Esophagus muscularis mucosa (tissue), 4 donors: ENCODE measurements at regions not wholly inside any gene's neighbourhood (a gene's known extent, or its start where the extent isn't known, plus 50 kb on each side); places are given as distances from the start of the nearest gene placed in this dataset.

Experiments
- DNase-seq: peaks from one replicate; pipeline ENCODE4 v3.0.0-alpha.2; 2017; ENCODE audit errors: extremely low spot score
- H3K27ac ChIP-seq, 4 donors: fragments of 200-600 bp; sonication (generic); replicated peaks in 1 of 4; 1 replicate in 3 of 4; 2 replicates in 1 of 4; pipeline ENCODE4 v1.5.1; 2016 to 2019; ENCODE audit warnings: mild to moderate bottlenecking in 1 of 4
- H3K27me3 ChIP-seq, 4 donors: fragments of 200-600 bp; sonication (generic); one replicate each; pipeline versions ENCODE4 v1.5.1 to v1.6.0; 2016 to 2019
- H3K36me3 ChIP-seq, 4 donors: fragments of 200-600 bp; sonication (generic); one replicate each; pipeline ENCODE4 v1.5.1; 2016 to 2019
- H3K4me1 ChIP-seq, 4 donors: fragments of 200-600 bp; sonication (generic); one replicate each; pipeline ENCODE4 v1.5.1; 2016 to 2019
- H3K4me3 ChIP-seq, 4 donors: fragments of 200-600 bp; sonication (generic); 1 replicate in 2 of 4; 2 replicates in 2 of 4; pipeline ENCODE4 v1.5.1; 2016 to 2019; ENCODE audit warnings: mild to moderate bottlenecking in 4 of 4, moderate library complexity in 1 of 4
- H3K9me3 ChIP-seq, 4 donors: fragments of 200-600 bp; sonication (generic); 1 replicate in 3 of 4; 2 replicates in 1 of 4; pipeline ENCODE4 v1.5.1; 2016 to 2019
- EP300 ChIP-seq: sonication (generic); formaldehyde crosslinking; IDR thresholded peaks from one replicate; pipeline ENCODE4 v1.6.1; 2017; ENCODE audit warnings: antibody characterized with exemption
- POLR2A ChIP-seq: fragments of 450-650 bp; IDR thresholded peaks from one replicate; pipeline ENCODE4 v1.6.1; 2017; ENCODE audit warnings: antibody characterized with exemption, moderate library complexity, mild to moderate bottlenecking, low read depth
- POLR2AphosphoS5 ChIP-seq, 2 donors: sonication (generic); formaldehyde crosslinking; IDR thresholded peaks; one replicate each; pipeline ENCODE4 v1.6.1; 2017; ENCODE audit warnings: antibody characterized with exemption in 2 of 2
- WGBS: methylation state at CpG from one replicate; pipeline ENCODE4 v1.1.5; 2018; 5-methylcytosine and 5-hydroxymethylcytosine counted together
- intact Hi-C: fragments of 100-400 bp; cut with DNase I; formaldehyde crosslinking; loops from one replicate; pipeline ENCODE4 v1.15.1; 2023
- TF ChIP-seq, protein P1 (sequence below), 3 experiments: fragments of 200-600 bp in 2 of 3; fragments of 450-650 bp in 1 of 3; sonication (generic) in 2 of 3; IDR thresholded peaks; one replicate each; pipeline ENCODE4 v1.5.1; 2017 to 2019; ENCODE audit warnings: antibody characterized with exemption in 3 of 3, mild to moderate bottlenecking in 2 of 3, moderate library complexity in 1 of 3

DNA sequence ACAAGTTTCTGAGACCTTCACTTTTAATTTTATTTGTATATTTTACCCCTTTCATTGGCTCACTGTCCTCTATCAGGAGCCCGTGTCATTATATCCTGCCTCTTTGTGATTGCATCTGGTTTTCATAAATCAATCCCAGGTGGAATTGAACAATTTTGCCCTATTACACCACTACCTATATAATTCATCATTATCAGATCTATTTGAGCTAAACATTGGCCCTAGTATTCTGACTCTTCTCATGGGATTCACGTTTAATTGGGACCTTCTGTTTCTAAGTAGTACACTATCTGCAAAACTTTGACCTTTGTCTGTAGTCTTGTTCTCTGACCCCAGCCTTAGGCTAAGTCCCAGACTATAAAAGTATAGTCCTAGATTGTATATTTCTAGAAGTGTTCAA is 114.1 kb downstream of the FAT4 start:
- Histone ChIP-seq H3K27ac (no peak overlapping the region), H3K27me3 (no peaks in the 10 kb centered on the region), H3K4me1 (no peaks in the 10 kb centered on the region), H3K36me3 (peaks cover 0 to 4% (median 0%) of the 10 kb centered on the region in 4 donors), H3K9me3 (no peaks in the 10 kb centered on the region), H3K4me3 (no peak overlapping the region)
- 93% methylated on average over 2 of the region's 2 CpGs for WGBS
- TF ChIP-seq POLR2A, result no peak
- TF ChIP-seq EP300, result no peak
- no peak for TF ChIP-seq POLR2AphosphoS5 (IDR thresholded peaks at IDR 0.05)
- TF ChIP-seq, protein P1, sequence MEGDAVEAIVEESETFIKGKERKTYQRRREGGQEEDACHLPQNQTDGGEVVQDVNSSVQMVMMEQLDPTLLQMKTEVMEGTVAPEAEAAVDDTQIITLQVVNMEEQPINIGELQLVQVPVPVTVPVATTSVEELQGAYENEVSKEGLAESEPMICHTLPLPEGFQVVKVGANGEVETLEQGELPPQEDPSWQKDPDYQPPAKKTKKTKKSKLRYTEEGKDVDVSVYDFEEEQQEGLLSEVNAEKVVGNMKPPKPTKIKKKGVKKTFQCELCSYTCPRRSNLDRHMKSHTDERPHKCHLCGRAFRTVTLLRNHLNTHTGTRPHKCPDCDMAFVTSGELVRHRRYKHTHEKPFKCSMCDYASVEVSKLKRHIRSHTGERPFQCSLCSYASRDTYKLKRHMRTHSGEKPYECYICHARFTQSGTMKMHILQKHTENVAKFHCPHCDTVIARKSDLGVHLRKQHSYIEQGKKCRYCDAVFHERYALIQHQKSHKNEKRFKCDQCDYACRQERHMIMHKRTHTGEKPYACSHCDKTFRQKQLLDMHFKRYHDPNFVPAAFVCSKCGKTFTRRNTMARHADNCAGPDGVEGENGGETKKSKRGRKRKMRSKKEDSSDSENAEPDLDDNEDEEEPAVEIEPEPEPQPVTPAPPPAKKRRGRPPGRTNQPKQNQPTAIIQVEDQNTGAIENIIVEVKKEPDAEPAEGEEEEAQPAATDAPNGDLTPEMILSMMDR (IDR thresholded peaks at IDR 0.05), result no peak
- DNase-seq, result no peak
- intact Hi-C loops, result no loop called here

DNA sequence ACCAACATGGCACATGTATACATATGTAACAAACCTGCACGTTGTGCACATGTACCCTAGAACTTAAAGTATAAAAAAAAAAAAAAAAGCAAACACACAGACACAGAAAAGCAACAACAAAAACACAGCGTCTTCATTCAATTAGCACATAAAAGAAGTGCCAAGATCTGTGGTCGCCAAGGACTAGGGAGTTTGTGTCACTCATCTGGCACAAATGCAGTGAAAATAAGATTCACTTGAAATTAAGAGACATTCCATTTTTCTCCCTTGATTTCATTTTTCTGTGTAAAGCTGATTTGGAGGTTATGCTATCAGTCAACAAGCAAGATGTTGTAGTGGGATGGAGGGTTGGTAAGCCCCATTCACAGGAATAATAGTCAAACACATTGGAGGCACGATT is 115.3 kb downstream of the FAT4 start:
- no peak overlapping the region for H3K4me3 ChIP-seq
- 81% methylated on average over 4 of the region's 4 CpGs for WGBS
- TF ChIP-seq EP300 (no peak), POLR2A (no peak), POLR2AphosphoS5 (IDR thresholded peaks at IDR 0.05) (no peak)
- TF ChIP-seq, protein P1 (IDR thresholded peaks at IDR 0.05), result no peak
- H3K9me3 ChIP-seq, result no peaks in the 10 kb centered on the region
- intact Hi-C loops, result no loop called here
- no peaks in the 10 kb centered on the region for H3K27me3 ChIP-seq
- no peak for DNase-seq
- H3K36me3 ChIP-seq, result peaks cover 0 to 6% (median 3%) of the 10 kb centered on the region in 4 donors
- H3K27ac ChIP-seq, result no peak overlapping the region
- H3K4me1 ChIP-seq, result no peaks in the 10 kb centered on the region

GRCh38 chr4:125432078-125432477 is 117.3 kb downstream of the FAT4 start:
- Histone ChIP-seq H3K4me3 (no peak overlapping the region), H3K27ac (no peak overlapping the region), H3K27me3 (no peaks in the 10 kb centered on the region), H3K36me3 (peaks cover 0 to 14% (median 3%) of the 10 kb centered on the region in 4 donors), H3K9me3 (no peaks in the 10 kb centered on the region), H3K4me1 (no peaks in the 10 kb centered on the region)
- no peak for TF ChIP-seq POLR2AphosphoS5 (IDR thresholded peaks at IDR 0.05)
- no peak for TF ChIP-seq EP300
- TF ChIP-seq POLR2A, result no peak
- TF ChIP-seq, protein P1 (IDR thresholded peaks at IDR 0.05), result peak in 1 of 3 experiments; percentile 5
- 96% methylated on average over 2 of the region's 2 CpGs for WGBS
- DNase-seq, result no peak
- intact Hi-C loops, result no loop called here

DNA sequence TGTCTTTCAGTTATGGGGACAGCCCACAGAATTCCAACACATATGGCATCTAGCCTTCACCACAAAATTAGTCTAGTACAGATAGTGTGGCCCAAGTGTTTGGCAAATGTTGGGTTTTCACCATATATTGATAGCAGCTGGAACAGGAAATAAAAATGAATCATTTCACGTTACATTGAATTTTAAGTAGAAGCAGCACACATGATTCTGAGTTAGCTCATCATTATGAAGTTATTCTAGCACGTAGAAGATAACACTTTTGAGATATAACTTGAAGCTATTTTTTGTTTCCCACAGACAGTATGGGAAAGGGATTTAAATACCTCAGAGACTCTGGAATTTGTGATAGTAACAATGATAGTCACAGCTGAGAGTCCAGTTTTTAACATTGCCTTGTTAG is 118.7 kb downstream of the FAT4 start:
- 71% methylated on average over 2 of the region's 2 CpGs for WGBS

More for the DNA sequence above, 118.7 kb downstream of the FAT4 start:
- no peaks in the 10 kb centered on the region for H3K4me1 ChIP-seq
- intact Hi-C loops, result no loop called here
- H3K27me3 ChIP-seq, result no peaks in the 10 kb centered on the region
- H3K27ac ChIP-seq, result peak overlapping the region in 2 of 4 donors; percentile 3 to 7
- peaks cover 0 to 18% (median 3%) of the 10 kb centered on the region in 4 donors for H3K36me3 ChIP-seq
- no peak for DNase-seq
- H3K9me3 ChIP-seq, result no peaks in the 10 kb centered on the region
- no peak overlapping the region for H3K4me3 ChIP-seq
- TF ChIP-seq, protein P1 (IDR thresholded peaks at IDR 0.05), result no peak
- TF ChIP-seq POLR2AphosphoS5 (IDR thresholded peaks at IDR 0.05), result no peak
- no peak for TF ChIP-seq POLR2A
- TF ChIP-seq EP300, result no peak
